Effector memory CD8-positive, alpha-beta T cell (primary cell): ENCODE measurements at regions not wholly inside any gene's neighbourhood (a gene's known extent, or its start where the extent isn't known, plus 50 kb on each side); places are given as distances from the start of the nearest gene placed in this dataset.

Experiments
- ATAC-seq: fragments of 150-1000 bp; cut with Tn5 transposase; replicated peaks from 2 replicates; pipeline ENCODE4 v1.10.0; 2021; ENCODE audit warnings: mild to moderate bottlenecking, moderate library complexity
- DNase-seq, 3 experiments: peaks; one replicate each; pipeline ENCODE4 v3.0.0; 2021
- H3K27ac Mint-ChIP-seq, 2 donors: one replicate each; pipeline ENCODE4 v1.8.0; 2022; ENCODE audit warnings: mild to moderate bottlenecking in 2 of 2, mixed read lengths in 2 of 2, moderate library complexity in 2 of 2
- H3K27me3 Mint-ChIP-seq, 2 donors: one replicate each; pipeline ENCODE4 v1.8.0; 2022; ENCODE audit warnings: mixed read lengths in 2 of 2
- H3K36me3 Mint-ChIP-seq: one replicate; pipeline ENCODE4 v1.8.0; 2022; ENCODE audit warnings: mild to moderate bottlenecking, moderate library complexity, mixed read lengths; ENCODE audit not compliant: insufficient read depth
- H3K4me1 Mint-ChIP-seq, 2 donors: one replicate each; pipeline ENCODE4 v1.8.0; 2022; ENCODE audit warnings: low read depth in 2 of 2, mixed read lengths in 2 of 2
- H3K4me3 Mint-ChIP-seq, 2 donors: one replicate each; pipeline ENCODE4 v1.8.0; 2022; ENCODE audit warnings: mild to moderate bottlenecking in 2 of 2, mixed read lengths in 2 of 2, moderate library complexity in 2 of 2
- H3K9me3 Mint-ChIP-seq, 2 donors: one replicate each; pipeline ENCODE4 v1.8.0; 2022; ENCODE audit warnings: mixed read lengths in 2 of 2

- H3K9me3 Mint-ChIP-seq = no peaks in the 10 kb centered on the region
- no peaks in the 10 kb centered on the region for H3K4me1 Mint-ChIP-seq
- no peaks in the 10 kb centered on the region for H3K36me3 Mint-ChIP-seq
- H3K4me3 Mint-ChIP-seq = no peak overlapping the region
- peaks cover 0 to 6% of the 10 kb centered on the region in 2 donors for H3K27me3 Mint-ChIP-seq
- DNase-seq (no peak), ATAC-seq (no peak)
- H3K27ac Mint-ChIP-seq = no peak overlapping the region
These were observed 378.8 kb downstream of the GPAM start for GRCh38 chr10:111804781-111805180.

- no peak for ATAC-seq
- Mint-ChIP-seq H3K27ac (no peak overlapping the region), H3K4me3 (no peak overlapping the region), H3K4me1 (no peaks in the 10 kb centered on the region), H3K27me3 (peaks cover 0 to 17% of the 10 kb centered on the region in 2 donors), H3K9me3 (peaks cover 0 to 4% of the 10 kb centered on the region in 2 donors), H3K36me3 (no peaks in the 10 kb centered on the region)
- DNase-seq = no peak
These were observed 372.0 kb downstream of the GPAM start for GRCh38 chr10:111811517-111811916.

- no peak overlapping the region for H3K4me3 Mint-ChIP-seq
- no peaks in the 10 kb centered on the region for H3K9me3 Mint-ChIP-seq
- no peaks in the 10 kb centered on the region for H3K4me1 Mint-ChIP-seq
- H3K27ac Mint-ChIP-seq = no peak overlapping the region
- H3K27me3 Mint-ChIP-seq = no peaks in the 10 kb centered on the region
- ATAC-seq (no peak), DNase-seq (no peak)
- H3K36me3 Mint-ChIP-seq = no peaks in the 10 kb centered on the region
These were observed 363.1 kb downstream of the GPAM start for GRCh38 chr10:111820471-111820870.

- H3K4me1 Mint-ChIP-seq = no peaks in the 10 kb centered on the region
- no peak for ATAC-seq
- no peak overlapping the region for H3K4me3 Mint-ChIP-seq
- no peaks in the 10 kb centered on the region for H3K9me3 Mint-ChIP-seq
- H3K27me3 Mint-ChIP-seq = no peaks in the 10 kb centered on the region
- H3K27ac Mint-ChIP-seq = no peak overlapping the region
- no peaks in the 10 kb centered on the region for H3K36me3 Mint-ChIP-seq
- no peak for DNase-seq
These were observed 361.7 kb downstream of the GPAM start for GRCh38 chr10:111821871-111822270.

DNA sequence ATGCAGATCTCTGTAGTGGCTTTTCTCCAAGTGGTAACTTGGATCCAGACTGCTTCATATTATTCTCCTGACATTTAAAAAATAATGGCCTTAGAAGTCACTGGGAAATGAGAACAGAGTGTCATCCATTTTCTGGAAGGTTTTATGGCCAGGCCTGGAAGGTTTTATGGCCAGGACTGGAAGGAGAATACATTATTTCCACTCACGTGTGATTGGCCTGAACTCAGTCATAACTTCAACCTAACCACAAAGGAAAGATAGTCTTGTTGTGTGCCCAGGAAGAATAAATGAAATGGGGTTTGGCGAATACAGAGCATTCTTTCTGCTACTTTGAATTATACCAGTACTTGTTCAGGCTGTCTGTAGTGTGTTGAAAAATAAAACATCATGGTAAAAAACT is 360.9 kb downstream of the GPAM start:
- Mint-ChIP-seq H3K9me3 (no peaks in the 10 kb centered on the region), H3K4me1 (no peaks in the 10 kb centered on the region), H3K27ac (no peak overlapping the region), H3K27me3 (no peaks in the 10 kb centered on the region), H3K36me3 (no peaks in the 10 kb centered on the region), H3K4me3 (no peak overlapping the region)
- ATAC-seq (no peak), DNase-seq (no peak)

GRCh38 chr10:111824128-111824527 is 359.4 kb downstream of the GPAM start:
- DNase-seq = no peak
- Mint-ChIP-seq H3K4me3 (no peak overlapping the region), H3K4me1 (no peaks in the 10 kb centered on the region)

GRCh38 chr10:111830359-111830758 is 353.2 kb downstream of the GPAM start:
- ATAC-seq (no peak), DNase-seq (no peak)
- H3K27me3 Mint-ChIP-seq = no peaks in the 10 kb centered on the region
- no peak overlapping the region for H3K27ac Mint-ChIP-seq
- H3K4me1 Mint-ChIP-seq = no peaks in the 10 kb centered on the region
- H3K4me3 Mint-ChIP-seq = no peak overlapping the region
- no peaks in the 10 kb centered on the region for H3K36me3 Mint-ChIP-seq
- H3K9me3 Mint-ChIP-seq = no peaks in the 10 kb centered on the region

More at GRCh38 chr10:111824128-111824527, 359.4 kb downstream of the GPAM start:
- no peaks in the 10 kb centered on the region for H3K27me3 Mint-ChIP-seq
- H3K36me3 Mint-ChIP-seq = no peaks in the 10 kb centered on the region
- ATAC-seq = no peak
- no peak overlapping the region for H3K27ac Mint-ChIP-seq
- no peaks in the 10 kb centered on the region for H3K9me3 Mint-ChIP-seq

- ATAC-seq (no peak), DNase-seq (no peak)
- no peaks in the 10 kb centered on the region for H3K27me3 Mint-ChIP-seq
- H3K4me1 Mint-ChIP-seq = no peaks in the 10 kb centered on the region
- no peak overlapping the region for H3K27ac Mint-ChIP-seq
- no peaks in the 10 kb centered on the region for H3K9me3 Mint-ChIP-seq
- no peaks in the 10 kb centered on the region for H3K36me3 Mint-ChIP-seq
- H3K4me3 Mint-ChIP-seq = no peak overlapping the region
These were observed 352.5 kb downstream of the GPAM start for GRCh38 chr10:111831058-111831457.

- Mint-ChIP-seq H3K27ac (no peak overlapping the region), H3K4me1 (no peaks in the 10 kb centered on the region), H3K4me3 (no peak overlapping the region), H3K9me3 (no peaks in the 10 kb centered on the region), H3K27me3 (no peaks in the 10 kb centered on the region), H3K36me3 (no peaks in the 10 kb centered on the region)
- ATAC-seq (no peak), DNase-seq (no peak)
These were observed 350.3 kb downstream of the GPAM start for GRCh38 chr10:111833251-111833650.

GRCh38 chr10:111835574-111835973 is 348.0 kb downstream of the GPAM start:
- DNase-seq (no peak), ATAC-seq (no peak)
- no peaks in the 10 kb centered on the region for H3K9me3 Mint-ChIP-seq
- no peak overlapping the region for H3K27ac Mint-ChIP-seq
- H3K4me1 Mint-ChIP-seq = no peaks in the 10 kb centered on the region
- no peaks in the 10 kb centered on the region for H3K27me3 Mint-ChIP-seq
- H3K4me3 Mint-ChIP-seq = no peak overlapping the region
- H3K36me3 Mint-ChIP-seq = no peaks in the 10 kb centered on the region

GRCh38 chr10:111836064-111836463 is 347.5 kb downstream of the GPAM start:
- H3K9me3 Mint-ChIP-seq = no peaks in the 10 kb centered on the region
- no peak overlapping the region for H3K27ac Mint-ChIP-seq
- no peaks in the 10 kb centered on the region for H3K36me3 Mint-ChIP-seq
- DNase-seq = no peak
- H3K27me3 Mint-ChIP-seq = no peaks in the 10 kb centered on the region
- H3K4me1 Mint-ChIP-seq = no peaks in the 10 kb centered on the region
- H3K4me3 Mint-ChIP-seq = no peak overlapping the region
- ATAC-seq = no peak

- H3K4me3 Mint-ChIP-seq = no peak overlapping the region
- no peaks in the 10 kb centered on the region for H3K27me3 Mint-ChIP-seq
- no peaks in the 10 kb centered on the region for H3K36me3 Mint-ChIP-seq
- no peak overlapping the region for H3K27ac Mint-ChIP-seq
- no peak for ATAC-seq
- no peak for DNase-seq
- no peaks in the 10 kb centered on the region for H3K4me1 Mint-ChIP-seq
- no peaks in the 10 kb centered on the region for H3K9me3 Mint-ChIP-seq
These were observed 347.0 kb downstream of the GPAM start for GRCh38 chr10:111836571-111836970.

DNA sequence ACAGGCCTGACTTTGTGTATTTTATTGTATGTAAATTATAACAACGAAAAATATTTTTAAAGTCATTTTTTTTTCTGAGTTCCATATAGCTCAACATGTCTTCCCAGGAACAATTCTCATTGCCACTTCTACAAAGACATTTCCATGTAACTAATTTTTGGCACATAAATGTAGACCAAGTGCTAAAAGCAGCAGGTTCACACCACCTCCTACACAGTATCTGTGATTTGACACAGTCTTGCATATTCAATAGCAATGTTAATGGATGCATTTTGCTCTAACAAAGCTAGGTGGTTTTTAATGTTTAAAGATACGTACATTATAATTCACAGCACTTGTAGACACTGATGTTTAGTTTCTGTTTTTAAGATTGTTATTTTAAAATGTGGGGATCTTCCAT is 346.5 kb downstream of the GPAM start:
- ATAC-seq = no peak
- H3K27ac Mint-ChIP-seq = no peak overlapping the region

DNA sequence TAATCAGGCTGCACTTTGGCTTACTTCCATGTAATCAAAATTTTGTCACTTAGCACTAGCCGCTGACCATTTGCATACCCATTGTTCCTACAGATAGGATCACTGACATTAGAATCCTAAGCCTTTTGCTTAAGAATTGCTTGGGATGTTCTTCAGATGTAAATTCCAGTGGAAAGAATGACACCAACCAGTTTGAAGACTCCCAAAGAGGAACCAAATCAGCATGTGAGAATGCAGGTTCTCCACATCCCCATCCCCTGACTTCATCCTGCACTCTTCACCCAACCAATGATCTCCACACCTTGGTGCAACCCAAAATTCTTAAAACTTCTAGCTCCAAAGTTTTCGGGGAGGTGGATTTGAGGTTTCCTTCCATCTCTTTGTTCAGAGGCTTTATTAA is 345.6 kb downstream of the GPAM start:
- Mint-ChIP-seq H3K27ac (no peak overlapping the region), H3K36me3 (no peaks in the 10 kb centered on the region), H3K4me1 (no peaks in the 10 kb centered on the region), H3K9me3 (no peaks in the 10 kb centered on the region), H3K4me3 (no peak overlapping the region), H3K27me3 (no peaks in the 10 kb centered on the region)
- no peak for ATAC-seq
- no peak for DNase-seq

More for the DNA sequence above, 346.5 kb downstream of the GPAM start:
- Mint-ChIP-seq H3K4me1 (no peaks in the 10 kb centered on the region), H3K4me3 (no peak overlapping the region), H3K36me3 (no peaks in the 10 kb centered on the region), H3K27me3 (no peaks in the 10 kb centered on the region), H3K9me3 (no peaks in the 10 kb centered on the region)
- DNase-seq = no peak

GRCh38 chr10:111840546-111840945 is 343.0 kb downstream of the GPAM start:
- no peak overlapping the region for H3K4me3 Mint-ChIP-seq
- no peaks in the 10 kb centered on the region for H3K36me3 Mint-ChIP-seq
- no peak for DNase-seq
- no peak for ATAC-seq
- H3K4me1 Mint-ChIP-seq = no peaks in the 10 kb centered on the region
- H3K27me3 Mint-ChIP-seq = no peaks in the 10 kb centered on the region
- no peaks in the 10 kb centered on the region for H3K9me3 Mint-ChIP-seq
- no peak overlapping the region for H3K27ac Mint-ChIP-seq
